ENCODE measurements at regions not wholly inside any gene's neighbourhood (a gene's known extent, or its start where the extent isn't known, plus 50 kb on each side); places are given as distances from the start of the nearest gene placed in this dataset.

GRCh38 chr19:31817971-31818797 lies 468.9 kb upstream of the TSHZ3 start:
- Histone ChIP-seq H3K9ac (ENCODE audit: low read depth, low read length) (no peak overlapping the region), H4K20me1 (ENCODE audit: insufficient read depth, low read length) (no peaks in the 10 kb centered on the region), H3K4me3 (ENCODE audit: insufficient read depth, low read depth, low read length) (no peak overlapping the region), H3K9me3 (ENCODE audit: control insufficient read depth, insufficient read depth, low read length) (peaks cover 12% of the 10 kb centered on the region), H2AK5ac (ENCODE audit: low read depth, low read length) (no peak overlapping the region), H2AFZ (replicated peaks; ENCODE audit: low read length, poor library complexity) (no peak overlapping the region), H3K9me1 (ENCODE audit: insufficient read depth, low read length) (no peaks in the 10 kb centered on the region), H3K27me3 (ENCODE audit: control insufficient read depth, insufficient read depth, low read length) (no peaks in the 10 kb centered on the region), H2BK120ac (ENCODE audit: low read depth, low read length) (no peak overlapping the region), H3K4me1 (ENCODE audit: control insufficient read depth, insufficient read depth, low read length) (no peaks in the 10 kb centered on the region), H2BK5ac (ENCODE audit: low read depth, low read length, poor library complexity, severe bottlenecking) (no peak overlapping the region), H2BK20ac (ENCODE audit: low read depth, low read length) (no peak overlapping the region), H3K27ac (ENCODE audit: insufficient read depth, low read length) (no peak overlapping the region), H3K14ac (replicated peaks; ENCODE audit: low read depth, low read length) (no peak overlapping the region), H4K91ac (ENCODE audit: insufficient read depth, low read depth, low read length) (no peak overlapping the region), H2AK9ac (replicated peaks; ENCODE audit: low read depth, low read length, poor library complexity) (no peak overlapping the region), H3K56ac (ENCODE audit: extremely low read depth, insufficient read depth, low read length) (no peak overlapping the region), H3K4ac (ENCODE audit: low read depth, low read length) (no peak overlapping the region), H4K5ac (ENCODE audit: low read depth, low read length) (no peak overlapping the region), H4K8ac (ENCODE audit: low read depth in 2 of 2, low read length in 2 of 2) (no peak overlapping the region), H3K36me3 (ENCODE audit: control insufficient read depth, insufficient read depth, low read length) (no peaks in the 10 kb centered on the region), H3K4me2 (ENCODE audit: low read depth, low read length) (no peak overlapping the region), H2BK15ac (ENCODE audit: low read depth, low read length) (no peak overlapping the region), H3K18ac (ENCODE audit: low read depth, low read length) (no peak overlapping the region), H3K79me1 (ENCODE audit: low read depth in 1 of 2, low read length in 2 of 2) (no peaks in the 10 kb centered on the region), H3K23ac (ENCODE audit: low read depth, low read length) (no peak overlapping the region)
- in situ Hi-C loops (cut with MboI; ENCODE audit: low sequenced_read_pairs), result no loop called here
- no TSS peak for BruUV-seq (replicated peaks)
- WGBS, 2 experiments (ENCODE audit: extremely low coverage in 2 of 2, insufficient read length in 1 of 2), result no CpG with 5 or more reads among the region's 6 CpGs
- DNase-seq, result no peak
- ChIA-PET POLR2A (ENCODE audit: unreplicated experiment) (no interaction called here), CTCF (no interaction called here)
- no peak for ATAC-seq (ENCODE audit: low read depth)
- dilution Hi-C loops (cut with HindIII; ENCODE audit: low sequenced_read_pairs, unreplicated experiment), result no loop called here
- intact Hi-C loops (cut with micrococcal nuclease), result no loop called here
- TF ChIP-seq RFX5 (IDR thresholded peaks at IDR 0.05; ENCODE audit: low read depth, low read length) (no peak), FOS (IDR thresholded peaks at IDR 0.05; ENCODE audit: low read depth, low read length) (no peak), ELK1 (IDR thresholded peaks at IDR 0.05; ENCODE audit: borderline replicate concordance, low read depth, low read length) (no peak), SMC3 (IDR thresholded peaks at IDR 0.05; ENCODE audit: low read depth, low read length) (no peak), NFE2L2 (IDR thresholded peaks at IDR 0.05; ENCODE audit: low read depth, low read length) (no peak), POLR2A (IDR thresholded peaks at IDR 0.05; ENCODE audit: low read depth, low read length) (no peak), MAFK (IDR thresholded peaks at IDR 0.05; ENCODE audit: low read depth, low read length) (no peak), CHD1 (IDR thresholded peaks at IDR 0.05; ENCODE audit: low read depth, low read length) (no peak), RAD21 (IDR thresholded peaks at IDR 0.05; ENCODE audit: low read length) (no peak), BHLHE40 (IDR thresholded peaks at IDR 0.05; ENCODE audit: low read depth, low read length) (no peak)
- TF ChIP-seq, protein P1, sequence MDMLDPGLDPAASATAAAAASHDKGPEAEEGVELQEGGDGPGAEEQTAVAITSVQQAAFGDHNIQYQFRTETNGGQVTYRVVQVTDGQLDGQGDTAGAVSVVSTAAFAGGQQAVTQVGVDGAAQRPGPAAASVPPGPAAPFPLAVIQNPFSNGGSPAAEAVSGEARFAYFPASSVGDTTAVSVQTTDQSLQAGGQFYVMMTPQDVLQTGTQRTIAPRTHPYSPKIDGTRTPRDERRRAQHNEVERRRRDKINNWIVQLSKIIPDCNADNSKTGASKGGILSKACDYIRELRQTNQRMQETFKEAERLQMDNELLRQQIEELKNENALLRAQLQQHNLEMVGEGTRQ (IDR thresholded peaks at IDR 0.05; ENCODE audit: low read depth, low read length), result no peak

Data from IMR-90 (cell line).